ENCODE measurements at regions not wholly inside any gene's neighbourhood (a gene's known extent, or its start where the extent isn't known, plus 50 kb on each side); places are given as distances from the start of the nearest gene placed in this dataset.

GRCh38 chr13:40285634-40286033 is 380.8 kb downstream of the FOXO1 start:
- TF ChIP-seq NFRKB (IDR thresholded peaks at IDR 0.05) (no peak), BHLHE40 (IDR thresholded peaks at IDR 0.05; ENCODE audit: borderline replicate concordance) (no peak), FOXM1 (IDR thresholded peaks at IDR 0.05; ENCODE audit: borderline replicate concordance) (no peak)
